ENCODE measurements at regions not wholly inside any gene's neighbourhood (a gene's known extent, or its start where the extent isn't known, plus 50 kb on each side); places are given as distances from the start of the nearest gene placed in this dataset.
"Not testable (repeated sequence)": the region's sequence is repeated elsewhere in the genome, so short reads cannot be mapped to it uniquely, and the experiment has no call there.

DNA sequence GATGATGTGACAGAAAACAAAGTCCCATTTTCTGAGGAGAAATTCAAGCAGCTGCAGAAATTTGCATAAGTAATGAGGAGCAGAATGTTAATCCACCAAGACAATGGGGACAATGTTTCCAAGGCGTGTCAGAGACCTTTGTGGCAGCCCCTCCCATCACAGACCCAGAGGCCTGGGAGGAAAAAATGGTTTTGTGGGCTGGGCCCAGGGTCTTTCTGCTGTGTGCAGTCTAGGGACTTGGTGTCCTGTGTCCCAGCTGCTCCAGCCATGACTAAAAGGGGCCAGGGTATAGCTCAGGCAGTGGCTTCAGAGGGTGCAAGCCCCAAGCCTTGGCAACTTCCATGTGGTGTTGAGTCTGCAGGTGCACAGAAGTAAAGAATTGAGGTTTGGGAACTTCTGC lies 84.6 kb upstream of the THUMPD2 start:
- TF ChIP-seq TAF1 (IDR thresholded peaks at IDR 0.05; ENCODE audit: borderline replicate concordance, low read depth, low read length); POLR2AphosphoS5 (IDR thresholded peaks at IDR 0.05; ENCODE audit: low read depth, low read length); POLR2A (IDR thresholded peaks at IDR 0.05; ENCODE audit: low read depth, low read length): not testable (repeated sequence)
